Ascending aorta (tissue), 2 donors: ENCODE measurements at regions not wholly inside any gene's neighbourhood (a gene's known extent, or its start where the extent isn't known, plus 50 kb on each side); places are given as distances from the start of the nearest gene placed in this dataset.
"Not testable (repeated sequence)": the region's sequence is repeated elsewhere in the genome, so short reads cannot be mapped to it uniquely, and the experiment has no call there.

Experiments
- DNase-seq, 2 donors: peaks; one replicate each; pipeline ENCODE4 v3.0.0-alpha.2; 2019; ENCODE audit warnings: low spot score in 2 of 2
- H3K27ac ChIP-seq, 2 donors: fragments of 200-600 bp; sonication (generic); one replicate each; pipeline ENCODE4 v1.5.1; 2016 to 2017; ENCODE audit warnings: mild to moderate bottlenecking in 1 of 2
- H3K27me3 ChIP-seq: fragments of 200-600 bp; sonication (generic); one replicate; pipeline ENCODE4 v1.5.1; 2017
- H3K36me3 ChIP-seq, 2 donors: fragments of 200-600 bp; sonication (generic); one replicate each; pipeline ENCODE4 v1.5.1; 2016
- H3K4me1 ChIP-seq, 2 donors: fragments of 200-600 bp; sonication (generic); one replicate each; pipeline ENCODE4 v1.5.1; 2016 to 2017; ENCODE audit warnings: mild to moderate bottlenecking in 1 of 2
- H3K4me3 ChIP-seq, 2 donors: fragments of 200-600 bp; sonication (generic); one replicate each; pipeline ENCODE4 v1.5.1; 2016 to 2017; ENCODE audit warnings: mild to moderate bottlenecking in 1 of 2
- H3K9me3 ChIP-seq, 2 donors: fragments of 200-600 bp; sonication (generic); one replicate each; pipeline ENCODE4 v1.5.1; 2016
- intact Hi-C: fragments of 100-400 bp; cut with DNase I; formaldehyde crosslinking; loops from one replicate; pipeline ENCODE4 v1.15.1; 2023
- TF ChIP-seq, protein P1 (sequence below), 3 experiments: fragments of 200-600 bp in 2 of 3; fragments of 450-650 bp in 1 of 3; sonication (generic) in 2 of 3; IDR thresholded peaks; one replicate each; pipeline ENCODE4 v1.5.1; 2016 to 2019; ENCODE audit warnings: antibody characterized with exemption in 3 of 3, mild to moderate bottlenecking in 1 of 3, moderate library complexity in 1 of 3

DNA sequence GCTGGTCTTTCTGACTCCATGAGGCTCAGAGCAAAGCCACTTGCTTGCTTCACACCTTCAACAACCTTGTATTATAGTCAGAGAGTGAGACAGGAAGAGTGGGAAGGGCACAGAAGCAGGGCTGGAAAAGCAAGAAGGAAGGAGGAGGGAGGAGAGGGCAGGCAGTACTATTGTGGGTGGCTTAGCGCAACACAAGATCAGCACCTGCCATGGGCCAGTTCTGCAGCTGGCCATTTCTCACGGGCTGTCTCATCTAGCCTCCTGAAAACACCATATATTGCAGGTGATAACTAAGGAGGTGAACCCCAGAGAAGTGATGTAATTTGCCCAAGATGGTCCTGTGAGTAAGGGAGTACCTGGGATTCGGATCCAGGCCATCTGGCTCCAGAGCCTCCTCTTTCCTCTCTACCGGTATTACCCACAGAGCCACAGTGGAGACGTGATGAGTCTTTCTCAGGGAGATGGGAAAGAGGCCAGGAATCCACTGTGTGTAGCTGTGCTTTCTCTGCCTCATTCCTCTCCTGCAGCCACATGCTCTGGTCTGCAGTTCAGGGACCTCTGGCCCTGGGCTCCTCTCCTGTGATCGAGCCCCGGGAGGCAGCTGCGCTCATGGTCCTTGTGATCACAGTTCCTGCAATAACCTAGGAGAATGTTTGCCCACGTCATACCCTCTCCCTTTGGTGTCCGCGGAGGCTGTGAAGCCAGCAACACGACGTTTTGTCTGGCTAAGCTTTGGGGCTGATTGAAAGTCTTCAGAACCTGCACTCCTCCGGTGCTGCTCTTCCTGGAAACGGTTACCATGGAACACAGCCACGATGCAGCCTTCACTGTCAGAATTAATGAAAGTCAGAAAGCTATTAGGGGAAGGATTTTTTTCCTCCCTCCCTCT is 178.1 kb upstream of the CCL2 start:
- H3K4me3 ChIP-seq: no peak overlapping the region
- no peaks in the 10 kb centered on the region for H3K4me1 ChIP-seq
- no peaks in the 10 kb centered on the region for H3K36me3 ChIP-seq
- no peak overlapping the region for H3K27ac ChIP-seq
- no peaks in the 10 kb centered on the region for H3K9me3 ChIP-seq
- TF ChIP-seq, protein P1, sequence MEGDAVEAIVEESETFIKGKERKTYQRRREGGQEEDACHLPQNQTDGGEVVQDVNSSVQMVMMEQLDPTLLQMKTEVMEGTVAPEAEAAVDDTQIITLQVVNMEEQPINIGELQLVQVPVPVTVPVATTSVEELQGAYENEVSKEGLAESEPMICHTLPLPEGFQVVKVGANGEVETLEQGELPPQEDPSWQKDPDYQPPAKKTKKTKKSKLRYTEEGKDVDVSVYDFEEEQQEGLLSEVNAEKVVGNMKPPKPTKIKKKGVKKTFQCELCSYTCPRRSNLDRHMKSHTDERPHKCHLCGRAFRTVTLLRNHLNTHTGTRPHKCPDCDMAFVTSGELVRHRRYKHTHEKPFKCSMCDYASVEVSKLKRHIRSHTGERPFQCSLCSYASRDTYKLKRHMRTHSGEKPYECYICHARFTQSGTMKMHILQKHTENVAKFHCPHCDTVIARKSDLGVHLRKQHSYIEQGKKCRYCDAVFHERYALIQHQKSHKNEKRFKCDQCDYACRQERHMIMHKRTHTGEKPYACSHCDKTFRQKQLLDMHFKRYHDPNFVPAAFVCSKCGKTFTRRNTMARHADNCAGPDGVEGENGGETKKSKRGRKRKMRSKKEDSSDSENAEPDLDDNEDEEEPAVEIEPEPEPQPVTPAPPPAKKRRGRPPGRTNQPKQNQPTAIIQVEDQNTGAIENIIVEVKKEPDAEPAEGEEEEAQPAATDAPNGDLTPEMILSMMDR (IDR thresholded peaks at IDR 0.05): no peak
- no peak for DNase-seq
- intact Hi-C loops: no loop called here
- H3K27me3 ChIP-seq: no peaks in the 10 kb centered on the region

DNA sequence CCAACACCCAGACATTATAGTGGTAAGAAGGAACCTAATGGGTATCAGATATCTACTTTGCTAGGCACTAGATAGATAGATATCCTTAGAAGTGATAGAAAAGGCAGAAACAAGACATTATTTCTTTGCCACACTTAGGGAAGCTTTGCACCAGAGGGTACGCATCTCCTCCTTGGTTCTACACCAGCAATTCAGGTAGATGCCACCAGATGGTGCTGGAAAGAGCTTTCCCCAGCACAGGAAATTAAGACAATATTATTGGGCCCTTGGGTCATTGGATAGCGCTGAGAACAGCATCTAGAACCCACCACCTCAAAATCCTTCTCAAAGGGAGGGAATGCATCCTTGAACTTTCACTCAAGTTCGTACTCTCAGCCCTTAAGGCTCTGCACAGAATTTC is 173.8 kb upstream of the CCL2 start:
- Histone ChIP-seq H3K4me3 (no peak overlapping the region), H3K9me3 (no peaks in the 10 kb centered on the region), H3K36me3 (no peaks in the 10 kb centered on the region), H3K27ac (no peak overlapping the region), H3K27me3 (no peaks in the 10 kb centered on the region), H3K4me1 (no peaks in the 10 kb centered on the region)
- no peak for DNase-seq
- TF ChIP-seq, protein P1 (IDR thresholded peaks at IDR 0.05): no peak
- intact Hi-C loops: no loop called here

DNA sequence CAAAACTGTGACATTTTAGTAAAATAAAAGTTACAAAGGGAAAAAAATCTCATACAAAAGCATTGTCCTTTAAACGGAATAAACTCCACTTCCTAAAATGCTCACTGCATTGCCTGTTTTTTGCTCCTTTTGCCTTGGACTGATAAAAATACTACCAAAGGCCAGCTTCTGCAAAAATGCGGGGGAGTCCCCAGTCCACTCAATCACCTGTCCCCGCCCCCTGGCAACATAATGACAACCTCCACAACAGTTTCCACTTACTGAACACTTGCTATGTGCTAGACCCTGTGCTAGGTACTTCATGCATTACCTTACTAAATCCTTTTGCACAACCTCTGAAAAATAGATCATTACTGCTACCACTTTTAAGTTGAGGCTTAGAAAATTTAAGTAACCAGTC is 172.7 kb upstream of the CCL2 start:
- Histone ChIP-seq H3K4me3 (no peak overlapping the region), H3K36me3 (no peaks in the 10 kb centered on the region), H3K27ac (no peak overlapping the region), H3K27me3 (no peaks in the 10 kb centered on the region), H3K9me3 (no peaks in the 10 kb centered on the region), H3K4me1 (no peaks in the 10 kb centered on the region)
- DNase-seq: no peak
- intact Hi-C loops: no loop called here
- TF ChIP-seq, protein P1 (IDR thresholded peaks at IDR 0.05): no peak

DNA sequence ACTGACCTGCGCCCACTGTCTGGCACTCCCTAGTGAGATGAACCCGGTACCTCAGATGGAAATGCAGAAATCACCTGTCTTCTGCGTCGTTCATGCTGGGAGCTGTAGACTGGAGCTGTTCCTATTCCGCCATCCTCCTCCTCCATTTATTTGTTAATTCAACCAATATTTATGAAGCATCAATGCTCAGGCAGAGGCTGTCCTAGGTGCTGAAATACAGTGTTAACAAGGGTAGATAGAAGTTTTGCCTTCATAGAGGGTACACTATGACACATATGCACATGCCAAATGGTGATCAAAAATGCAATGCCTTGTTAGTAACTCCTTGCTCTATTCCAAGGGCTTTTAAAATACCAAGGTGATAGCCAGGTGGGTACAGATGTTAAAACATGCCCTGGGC is 166.0 kb upstream of the CCL2 start:
- DNase-seq, H3K4me3 ChIP-seq, H3K27me3 ChIP-seq, H3K9me3 ChIP-seq, intact Hi-C loops, H3K27ac ChIP-seq, H3K36me3 ChIP-seq, H3K4me1 ChIP-seq: not testable (repeated sequence)

DNA sequence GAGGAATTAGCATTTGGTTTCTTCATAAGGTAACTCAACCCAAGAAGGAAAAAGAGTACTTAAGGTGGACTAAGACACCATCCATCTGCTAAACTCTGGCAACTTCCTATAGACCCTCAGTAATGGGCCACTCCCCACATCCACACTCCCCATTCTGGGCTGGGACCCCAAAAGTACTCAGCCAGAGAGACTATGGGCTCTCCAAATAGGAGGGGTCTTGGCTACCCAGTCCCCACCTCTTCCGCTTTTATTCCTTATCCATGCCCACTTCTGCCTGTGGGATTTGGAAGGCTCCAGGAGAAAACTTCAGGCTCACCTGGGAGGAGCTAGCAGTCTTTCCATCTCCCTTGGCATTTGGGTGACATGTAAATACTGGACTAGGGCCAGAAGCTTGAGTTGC is 164.5 kb upstream of the CCL2 start:
- Histone ChIP-seq H3K4me3 (no peak overlapping the region), H3K27ac (no peak overlapping the region), H3K4me1 (no peaks in the 10 kb centered on the region), H3K27me3 (no peaks in the 10 kb centered on the region), H3K36me3 (no peaks in the 10 kb centered on the region), H3K9me3 (no peaks in the 10 kb centered on the region)
- intact Hi-C loops: no loop called here
- DNase-seq: no peak
- TF ChIP-seq, protein P1 (IDR thresholded peaks at IDR 0.05): no peak

DNA sequence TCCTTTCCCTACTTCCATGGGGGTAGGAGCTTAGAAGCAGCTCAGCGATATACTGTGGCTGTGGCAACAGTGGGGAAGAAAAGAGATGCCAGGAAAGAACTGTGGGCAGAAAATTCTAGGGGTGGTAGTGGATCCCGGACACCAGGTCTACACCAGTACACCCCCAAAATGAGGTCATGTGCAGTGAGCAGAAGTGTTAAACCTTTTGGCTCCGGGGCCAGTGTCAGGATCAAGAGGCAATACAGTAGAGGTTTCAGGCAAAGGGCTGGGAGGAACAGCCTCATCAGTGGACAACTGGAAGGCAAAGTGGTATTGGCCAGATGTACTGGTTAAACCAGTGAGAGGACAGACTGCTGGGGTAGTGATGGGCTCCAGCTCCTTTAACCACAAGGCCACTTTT is 163.1 kb upstream of the CCL2 start:
- TF ChIP-seq, protein P1 (IDR thresholded peaks at IDR 0.05): no peak
- H3K36me3 ChIP-seq: no peaks in the 10 kb centered on the region
- H3K4me3 ChIP-seq: no peak overlapping the region
- no peak for DNase-seq
- no peaks in the 10 kb centered on the region for H3K27me3 ChIP-seq
- H3K27ac ChIP-seq: no peak overlapping the region
- H3K4me1 ChIP-seq: no peaks in the 10 kb centered on the region
- no peaks in the 10 kb centered on the region for H3K9me3 ChIP-seq
- intact Hi-C loops: no loop called here
